ENCODE measurements at regions not wholly inside any gene's neighbourhood (a gene's known extent, or its start where the extent isn't known, plus 50 kb on each side); places are given as distances from the start of the nearest gene placed in this dataset.

DNA sequence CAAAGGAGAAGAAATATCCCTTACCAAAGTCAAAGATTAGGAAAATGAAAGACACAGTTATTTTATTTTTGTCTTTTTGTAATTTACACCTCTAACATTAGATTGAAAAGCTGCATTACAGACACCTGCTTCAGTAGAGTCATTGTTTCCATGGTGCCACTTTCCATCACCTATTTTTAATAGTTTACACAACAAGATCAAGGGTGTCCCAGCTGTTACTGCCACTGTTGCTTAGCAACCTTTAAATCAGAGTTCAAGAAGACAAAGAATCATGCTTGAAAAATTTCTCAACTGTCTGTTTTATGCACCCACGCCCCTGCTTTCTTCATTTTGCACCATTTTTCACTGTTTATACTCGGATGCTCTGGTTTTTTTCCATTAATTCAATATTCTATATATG, 668.2 kb upstream of the GJE1 start:
- no peak for TF ChIP-seq POLR2A (IDR thresholded peaks at IDR 0.05)
- TF ChIP-seq, protein P1, sequence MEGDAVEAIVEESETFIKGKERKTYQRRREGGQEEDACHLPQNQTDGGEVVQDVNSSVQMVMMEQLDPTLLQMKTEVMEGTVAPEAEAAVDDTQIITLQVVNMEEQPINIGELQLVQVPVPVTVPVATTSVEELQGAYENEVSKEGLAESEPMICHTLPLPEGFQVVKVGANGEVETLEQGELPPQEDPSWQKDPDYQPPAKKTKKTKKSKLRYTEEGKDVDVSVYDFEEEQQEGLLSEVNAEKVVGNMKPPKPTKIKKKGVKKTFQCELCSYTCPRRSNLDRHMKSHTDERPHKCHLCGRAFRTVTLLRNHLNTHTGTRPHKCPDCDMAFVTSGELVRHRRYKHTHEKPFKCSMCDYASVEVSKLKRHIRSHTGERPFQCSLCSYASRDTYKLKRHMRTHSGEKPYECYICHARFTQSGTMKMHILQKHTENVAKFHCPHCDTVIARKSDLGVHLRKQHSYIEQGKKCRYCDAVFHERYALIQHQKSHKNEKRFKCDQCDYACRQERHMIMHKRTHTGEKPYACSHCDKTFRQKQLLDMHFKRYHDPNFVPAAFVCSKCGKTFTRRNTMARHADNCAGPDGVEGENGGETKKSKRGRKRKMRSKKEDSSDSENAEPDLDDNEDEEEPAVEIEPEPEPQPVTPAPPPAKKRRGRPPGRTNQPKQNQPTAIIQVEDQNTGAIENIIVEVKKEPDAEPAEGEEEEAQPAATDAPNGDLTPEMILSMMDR (IDR thresholded peaks at IDR 0.05): no peak

All from heart left ventricle (tissue), 13 donors.